Stimulated activated CD8-positive, alpha-beta memory T cell treated with anti-CD3 and anti-CD28 coated beads, Interleukin-2, amount 100 ng/mL, for 1 hour (primary cell): ENCODE measurements at regions not wholly inside any gene's neighbourhood (a gene's known extent, or its start where the extent isn't known, plus 50 kb on each side); places are given as distances from the start of the nearest gene placed in this dataset.
"Not testable (repeated sequence)": the region's sequence is repeated elsewhere in the genome, so short reads cannot be mapped to it uniquely, and the experiment has no call there.

Experiments
- DNase-seq, 2 donors: peaks; one replicate each; pipeline ENCODE4 v3.0.0-alpha.2; 2020; ENCODE audit warnings: low read depth in 2 of 2

DNA sequence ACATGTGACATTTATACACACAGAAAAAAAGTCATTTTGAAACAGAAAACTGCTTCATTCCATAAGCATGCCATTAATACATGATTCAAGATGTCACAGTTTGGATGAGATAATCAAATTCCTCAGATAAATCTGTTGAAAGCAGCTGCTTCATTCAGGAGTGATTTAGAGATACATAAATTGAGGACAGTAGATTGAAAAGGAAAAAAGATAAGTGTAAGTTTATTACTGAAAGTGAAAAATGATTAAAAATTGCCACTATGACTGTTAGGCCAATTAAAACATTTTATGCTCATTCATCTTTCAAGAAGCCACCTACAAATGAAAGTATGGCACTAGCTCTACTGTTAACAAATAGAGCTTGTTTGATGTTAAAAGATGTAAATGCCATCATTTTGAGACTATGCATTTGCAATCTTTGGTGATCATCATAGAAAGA lies 136.9 kb upstream of the CDK6 start:
- DNase-seq = no peak

DNA sequence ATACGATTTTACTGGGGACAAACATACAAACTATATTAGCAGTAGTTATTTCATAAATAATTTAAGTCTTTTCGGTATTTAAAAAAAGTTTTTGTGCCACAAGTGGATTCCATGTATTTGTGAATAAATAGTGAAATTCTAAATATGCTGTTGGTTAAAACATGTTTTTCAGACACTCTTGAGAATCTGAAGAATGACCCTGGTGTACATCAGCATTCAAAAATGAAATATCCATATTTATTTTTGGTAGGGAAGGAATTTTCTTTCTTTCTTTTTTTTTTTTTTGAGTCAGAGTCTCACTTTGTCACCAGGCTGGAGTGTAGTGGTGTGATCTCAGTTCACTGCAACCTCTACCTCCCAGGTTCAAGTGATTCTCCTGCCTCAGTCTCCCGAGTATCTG lies 136.1 kb upstream of the CDK6 start:
- no peak for DNase-seq

DNA sequence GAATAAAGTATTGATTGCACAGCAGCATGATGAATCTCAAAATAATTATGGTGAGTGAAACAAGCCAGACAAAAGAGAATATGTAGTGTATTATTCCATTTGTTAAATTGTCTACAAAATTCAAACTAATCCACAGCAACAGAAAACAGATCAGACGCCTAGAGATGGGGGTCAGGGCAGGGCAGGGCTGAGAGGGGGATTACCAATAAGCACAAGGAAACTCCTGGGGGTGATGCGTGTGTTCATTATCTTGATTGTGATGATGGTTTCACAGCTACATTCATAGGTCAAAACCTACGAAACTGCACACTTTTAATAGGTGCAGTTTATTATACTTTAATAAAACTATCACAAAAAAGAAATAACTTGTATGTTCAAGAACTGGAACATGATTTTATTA lies 132.7 kb upstream of the CDK6 start:
- DNase-seq = no peak

DNA sequence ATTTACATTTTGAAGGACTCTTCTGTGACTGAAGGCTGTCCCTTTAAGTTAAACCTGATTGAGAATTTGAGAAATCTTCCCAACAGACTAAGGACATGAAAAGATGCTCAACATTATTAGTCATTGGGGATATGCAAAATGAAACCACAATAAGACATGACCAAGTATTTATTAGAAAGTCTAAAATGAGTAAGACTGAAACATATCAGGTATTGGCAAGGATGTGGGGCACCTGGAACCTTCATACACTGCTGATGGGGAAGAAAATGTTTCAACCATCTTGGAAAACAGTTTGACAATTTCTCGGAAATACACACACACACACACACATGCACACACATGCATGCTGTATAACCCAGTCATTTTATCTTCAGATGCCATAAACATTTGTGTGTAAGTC lies 132.1 kb upstream of the CDK6 start:
- DNase-seq = no peak

DNA sequence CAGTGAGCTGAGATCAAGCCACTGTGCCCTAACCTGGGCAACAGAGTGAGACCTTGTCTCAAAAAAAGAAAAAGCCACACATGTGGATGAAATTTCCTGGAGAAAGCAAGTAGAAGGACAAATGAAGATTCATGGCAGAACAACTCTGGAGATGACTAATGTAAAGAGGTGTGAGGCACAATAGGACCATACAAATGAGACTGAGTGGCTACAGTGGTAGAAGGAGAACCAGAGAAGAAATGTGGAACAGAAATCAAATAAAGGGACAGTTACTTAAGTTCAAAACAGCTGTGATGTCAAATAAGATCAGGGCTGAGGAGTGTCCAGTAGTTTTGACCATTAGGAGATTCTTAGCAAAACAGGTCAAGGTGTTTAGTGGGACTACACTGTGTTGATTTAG lies 130.9 kb upstream of the CDK6 start:
- DNase-seq = no peak

DNA sequence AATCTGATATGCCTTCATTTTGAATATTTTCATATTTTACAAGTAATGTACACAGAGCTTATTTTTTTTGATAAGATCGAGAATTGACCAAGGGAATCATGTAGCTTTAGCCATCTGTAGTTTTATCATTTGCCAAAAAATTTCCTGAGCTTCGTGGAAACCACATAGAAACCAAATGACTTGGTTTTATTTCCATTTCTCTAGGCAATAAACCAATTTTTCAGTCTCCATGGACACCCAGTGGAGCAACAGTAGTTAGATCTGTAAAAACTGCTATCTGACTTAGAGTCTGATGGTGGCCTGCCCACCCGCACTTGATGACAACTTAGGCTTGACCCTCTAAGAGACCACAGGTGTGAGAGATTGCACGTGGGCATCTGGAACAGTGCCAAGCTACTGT lies 127.8 kb upstream of the CDK6 start:
- no peak for DNase-seq

DNA sequence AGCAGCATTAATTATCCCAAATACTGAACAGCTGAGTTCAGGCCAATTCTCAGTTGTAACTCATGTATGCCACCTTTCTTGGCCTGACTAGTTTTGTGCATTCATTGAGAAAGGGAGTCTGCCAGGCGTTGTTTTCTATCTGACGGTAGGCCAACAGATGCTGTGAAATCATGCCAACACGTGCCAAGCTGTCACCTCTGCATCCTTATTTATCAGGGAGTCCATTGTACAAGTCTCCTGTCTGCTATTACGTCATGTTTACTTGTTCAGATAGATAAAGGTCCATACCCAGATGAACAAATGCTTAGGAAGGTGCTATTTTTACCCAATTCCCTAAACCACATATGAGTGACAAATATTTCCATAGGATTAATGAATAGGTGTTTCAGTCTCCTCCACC lies 127.2 kb upstream of the CDK6 start:
- DNase-seq = no peak

DNA sequence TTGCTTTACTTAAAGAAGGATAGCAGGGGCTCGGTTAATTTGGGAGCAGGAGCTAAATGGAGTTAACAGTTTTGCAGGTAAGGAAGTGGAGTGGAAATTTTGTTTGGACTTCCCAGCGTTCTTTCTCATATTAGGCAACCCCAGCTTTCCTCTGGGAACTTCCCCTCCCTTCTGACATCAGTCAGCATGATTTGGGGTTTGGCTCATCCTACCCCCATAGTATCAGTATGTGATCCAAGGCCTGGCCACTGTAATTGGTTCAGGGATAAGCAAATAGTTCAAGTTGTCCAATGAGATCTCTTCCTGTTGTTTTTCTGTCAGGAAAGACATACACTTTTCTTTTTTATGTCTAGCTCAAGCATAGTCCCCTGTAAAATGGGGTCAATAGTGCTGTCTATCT lies 125.6 kb upstream of the CDK6 start:
- DNase-seq = no peak

DNA sequence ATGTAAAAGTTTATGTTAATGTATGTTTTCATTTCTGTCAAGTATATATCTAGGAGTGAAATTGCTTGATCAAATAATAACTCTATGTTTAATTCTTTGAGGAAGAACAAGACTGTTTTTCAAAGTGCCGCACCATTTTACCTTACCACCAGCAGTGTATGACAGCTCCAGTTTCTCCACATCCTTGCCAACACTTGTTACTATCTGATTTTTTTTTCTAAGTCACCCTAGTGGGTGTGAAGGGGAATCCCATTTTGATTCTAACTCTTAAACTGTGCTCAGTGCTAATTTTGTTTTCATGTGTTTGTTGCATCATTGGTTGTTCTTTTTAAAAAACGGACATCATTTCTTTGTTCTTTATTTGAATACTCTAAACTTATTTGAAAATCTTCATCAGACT lies 120.2 kb upstream of the CDK6 start:
- DNase-seq = no peak

DNA sequence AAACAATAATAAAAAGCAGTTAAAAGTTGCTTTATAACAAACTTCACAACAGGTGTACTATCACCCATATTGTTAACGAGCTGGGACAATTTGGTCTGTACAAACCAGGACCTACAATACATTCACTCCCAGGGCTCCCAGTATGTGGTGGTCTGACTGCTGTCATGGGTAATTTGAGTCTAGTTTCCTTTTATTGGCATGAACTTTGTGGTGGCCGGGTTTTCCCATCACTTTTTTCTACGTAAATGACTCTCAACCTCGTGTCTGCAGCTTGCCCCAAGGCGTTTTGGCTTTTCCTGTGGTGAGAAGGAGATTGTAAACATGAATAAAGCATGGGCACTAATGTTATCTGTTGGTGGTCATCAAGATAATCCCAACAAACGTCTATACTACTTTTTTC lies 118.7 kb upstream of the CDK6 start:
- no peak for DNase-seq

DNA sequence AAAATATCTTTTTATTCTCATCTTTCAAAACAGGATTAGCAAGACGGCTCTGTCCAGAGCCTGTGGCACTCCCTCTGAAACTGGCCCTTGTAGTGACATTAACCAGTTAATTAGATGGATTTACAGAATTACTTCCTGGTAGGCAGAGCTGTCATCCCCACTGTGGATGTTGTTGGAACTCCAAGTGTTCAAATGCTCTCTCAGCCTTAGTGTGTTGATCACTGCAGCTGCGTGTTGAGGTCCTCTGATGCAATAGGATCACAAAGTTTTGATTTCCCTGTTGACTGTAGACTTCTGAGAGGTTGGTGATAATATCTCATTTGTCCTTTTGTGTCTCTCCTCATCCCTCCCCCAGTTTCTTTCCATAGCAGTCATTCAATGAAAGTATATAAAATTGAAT lies 117.3 kb upstream of the CDK6 start:
- no peak for DNase-seq

DNA sequence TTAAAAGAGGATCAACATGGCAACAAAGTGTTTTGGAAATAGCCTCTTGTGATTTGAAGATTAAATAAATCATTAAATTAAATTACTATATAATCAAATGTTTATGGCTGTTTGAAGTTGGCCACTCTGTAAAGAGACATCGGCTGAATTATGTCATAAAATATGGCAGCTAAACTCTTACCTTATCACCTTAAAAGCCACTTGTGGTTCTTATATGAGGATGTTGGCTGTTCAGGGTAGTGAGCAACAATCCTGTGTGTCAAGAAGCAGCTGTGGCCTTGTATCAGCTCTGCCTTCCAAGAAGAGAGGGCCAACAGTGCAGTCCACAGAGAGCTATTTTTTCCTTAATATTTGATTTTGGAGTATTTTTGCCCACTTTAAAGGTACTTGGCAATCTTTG lies 113.4 kb upstream of the CDK6 start:
- DNase-seq = no peak

DNA sequence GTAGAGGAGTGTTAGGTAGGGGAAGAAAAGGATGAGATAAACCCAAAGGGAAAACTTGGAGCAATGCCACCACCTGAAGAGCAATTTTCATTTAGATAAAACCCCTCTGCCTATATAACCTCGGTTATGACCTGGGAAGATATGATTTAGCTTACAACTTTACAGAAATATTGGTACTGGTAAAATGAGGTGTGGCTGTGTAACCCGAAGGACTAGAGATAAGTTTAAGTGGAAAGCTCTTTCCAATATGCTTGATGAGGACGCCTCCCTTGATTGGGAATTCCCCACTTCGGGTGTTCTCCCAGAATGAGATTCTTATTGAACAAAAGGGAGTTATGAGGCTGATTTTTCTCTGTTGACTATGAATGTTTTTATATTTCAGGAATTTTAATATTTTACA lies 109.5 kb upstream of the CDK6 start:
- DNase-seq = no peak

DNA sequence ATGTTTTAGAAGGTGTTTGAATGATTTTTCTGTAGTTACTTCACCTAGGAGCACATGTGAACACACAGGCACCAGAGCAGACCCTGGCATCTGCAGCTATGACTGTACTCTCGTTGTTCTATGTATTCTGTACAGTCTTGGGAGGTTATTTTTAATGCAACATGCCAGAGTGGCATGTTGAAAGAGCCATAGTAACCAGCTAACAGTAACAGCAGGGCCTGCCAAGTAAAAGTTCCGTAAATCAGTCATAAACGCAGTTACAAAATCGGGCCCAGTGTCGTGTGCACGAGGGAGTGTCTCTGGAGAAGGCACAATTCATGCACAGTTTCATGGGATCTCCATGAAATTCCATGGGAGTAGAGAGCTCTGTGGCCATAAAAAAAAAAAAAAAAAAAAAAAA lies 108.3 kb upstream of the CDK6 start:
- DNase-seq = no peak

DNA sequence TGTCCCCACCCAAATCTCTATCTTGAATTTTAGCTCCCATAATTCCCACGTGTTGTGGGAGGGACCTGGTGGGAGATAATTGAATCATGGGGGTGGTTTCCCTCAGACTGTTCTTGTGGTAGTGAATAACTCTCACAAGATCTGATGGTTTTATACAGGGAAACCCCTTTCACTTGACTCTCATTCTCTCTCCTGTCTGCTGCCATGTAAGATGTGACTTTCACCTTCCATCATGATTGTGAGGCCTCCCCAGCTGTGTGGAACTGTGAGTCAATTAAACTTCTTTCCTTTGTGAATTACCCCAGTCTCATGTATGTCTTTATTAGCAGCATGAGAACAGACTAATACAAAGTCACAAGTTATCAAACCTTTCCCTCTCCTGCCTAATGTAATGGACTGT lies 106.3 kb upstream of the CDK6 start:
- not testable (repeated sequence) for DNase-seq

DNA sequence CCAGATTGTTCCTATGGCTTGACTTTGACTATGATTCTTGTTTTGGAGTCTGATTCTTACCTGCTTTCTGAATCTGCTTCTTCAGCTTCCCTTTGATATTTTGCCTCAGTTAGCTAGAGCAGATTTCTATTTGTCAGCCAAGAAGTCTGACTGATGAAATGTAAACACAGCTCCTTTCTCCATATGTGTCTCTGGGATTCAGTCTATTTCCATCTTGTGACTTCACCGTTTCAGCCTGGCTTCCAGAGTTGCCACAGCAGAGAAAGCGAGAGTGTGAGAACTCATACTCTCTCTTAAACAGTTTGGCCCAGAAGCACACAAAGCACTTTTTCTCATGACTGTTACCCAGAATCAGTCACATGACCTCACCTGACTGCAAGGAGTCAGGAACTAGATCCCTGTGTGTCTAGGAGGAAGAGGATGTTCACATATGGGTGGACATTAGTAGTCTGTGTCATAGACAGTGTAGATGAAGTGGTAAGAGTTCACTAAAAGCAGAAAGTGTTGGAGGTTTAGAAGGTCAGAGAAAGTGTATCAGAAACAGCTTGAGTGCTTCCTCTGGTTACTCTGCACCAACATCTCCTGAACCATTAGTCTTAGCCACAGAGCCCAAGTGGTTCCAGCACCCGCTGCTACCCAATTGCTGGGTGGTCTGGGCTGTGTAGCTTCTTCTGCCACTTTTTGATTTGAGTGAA lies 103.4 kb upstream of the CDK6 start:
- DNase-seq = no peak

DNA sequence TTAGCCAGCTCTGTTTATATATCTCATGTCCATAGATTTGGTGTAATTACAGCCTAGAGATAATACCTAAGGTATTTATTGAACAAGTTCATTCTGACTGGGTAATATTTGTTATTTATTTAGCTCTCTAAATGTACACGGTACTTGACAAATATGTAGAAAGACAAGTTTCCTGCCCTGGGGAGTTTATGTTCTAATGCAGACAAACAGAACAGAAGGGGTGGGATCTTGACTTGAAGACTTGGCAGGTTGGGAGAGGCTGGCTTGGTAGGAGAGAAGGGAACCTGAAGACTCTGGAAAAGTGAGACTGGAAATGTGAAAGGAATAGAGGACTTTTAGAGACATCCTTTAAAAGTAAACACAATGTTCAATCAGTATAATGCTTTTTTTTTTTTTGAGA lies 97.7 kb upstream of the CDK6 start:
- DNase-seq = no peak

DNA sequence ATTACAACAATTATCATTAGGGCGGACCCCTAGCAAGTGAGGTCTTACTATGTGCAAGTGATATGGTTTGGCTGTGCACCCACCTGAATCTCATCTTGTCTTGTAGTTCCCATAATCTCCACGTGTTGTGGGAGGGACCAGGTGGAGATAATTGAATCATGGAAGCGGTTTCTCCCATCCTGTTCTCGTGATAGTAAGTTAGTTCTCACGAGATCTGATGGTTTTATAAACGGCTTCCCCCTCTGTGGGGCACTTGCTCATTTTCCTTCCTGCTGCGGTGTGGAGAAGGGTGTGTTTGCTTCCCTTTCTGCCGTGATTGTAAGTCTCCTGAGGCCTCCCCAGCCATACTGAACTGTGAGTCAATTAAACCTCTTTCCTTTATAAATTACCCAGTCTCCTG lies 96.1 kb upstream of the CDK6 start:
- DNase-seq = no peak

DNA sequence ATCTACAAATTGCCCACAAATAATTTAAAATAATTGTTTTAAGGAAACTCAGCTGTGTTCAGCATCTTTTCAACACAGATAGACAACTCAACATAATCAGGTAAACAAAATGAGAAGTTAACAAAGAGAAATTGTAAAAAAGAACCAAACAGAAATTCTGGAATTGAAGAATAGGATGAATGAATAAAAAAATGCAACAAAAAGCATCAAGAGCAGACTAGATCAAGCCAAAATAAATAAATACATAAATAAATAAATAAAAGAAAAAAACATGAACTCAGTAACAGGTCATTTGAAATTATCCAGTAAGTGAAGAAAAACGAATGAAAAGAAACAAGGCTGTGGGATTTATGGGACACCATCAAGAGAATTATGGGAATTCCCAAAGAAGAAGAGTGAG lies 94.0 kb upstream of the CDK6 start:
- no peak for DNase-seq

DNA sequence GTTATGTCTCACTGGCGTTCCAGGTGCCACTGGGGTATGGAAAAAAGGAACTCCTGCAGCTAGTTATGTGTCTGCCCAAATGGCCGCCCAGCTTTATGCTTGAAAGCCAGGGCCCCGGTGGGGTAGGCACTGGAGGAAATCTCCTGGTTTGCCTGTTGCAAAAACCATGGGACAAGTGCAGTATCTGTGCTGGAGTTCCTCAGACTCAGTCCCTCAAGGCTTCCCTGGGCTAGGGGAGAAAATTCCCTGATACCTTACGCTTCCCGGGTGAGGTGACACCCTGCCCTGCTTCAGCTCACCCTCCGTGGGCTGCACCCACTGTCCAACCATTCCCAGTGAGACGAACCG lies 90.3 kb upstream of the CDK6 start:
- no peak for DNase-seq

DNA sequence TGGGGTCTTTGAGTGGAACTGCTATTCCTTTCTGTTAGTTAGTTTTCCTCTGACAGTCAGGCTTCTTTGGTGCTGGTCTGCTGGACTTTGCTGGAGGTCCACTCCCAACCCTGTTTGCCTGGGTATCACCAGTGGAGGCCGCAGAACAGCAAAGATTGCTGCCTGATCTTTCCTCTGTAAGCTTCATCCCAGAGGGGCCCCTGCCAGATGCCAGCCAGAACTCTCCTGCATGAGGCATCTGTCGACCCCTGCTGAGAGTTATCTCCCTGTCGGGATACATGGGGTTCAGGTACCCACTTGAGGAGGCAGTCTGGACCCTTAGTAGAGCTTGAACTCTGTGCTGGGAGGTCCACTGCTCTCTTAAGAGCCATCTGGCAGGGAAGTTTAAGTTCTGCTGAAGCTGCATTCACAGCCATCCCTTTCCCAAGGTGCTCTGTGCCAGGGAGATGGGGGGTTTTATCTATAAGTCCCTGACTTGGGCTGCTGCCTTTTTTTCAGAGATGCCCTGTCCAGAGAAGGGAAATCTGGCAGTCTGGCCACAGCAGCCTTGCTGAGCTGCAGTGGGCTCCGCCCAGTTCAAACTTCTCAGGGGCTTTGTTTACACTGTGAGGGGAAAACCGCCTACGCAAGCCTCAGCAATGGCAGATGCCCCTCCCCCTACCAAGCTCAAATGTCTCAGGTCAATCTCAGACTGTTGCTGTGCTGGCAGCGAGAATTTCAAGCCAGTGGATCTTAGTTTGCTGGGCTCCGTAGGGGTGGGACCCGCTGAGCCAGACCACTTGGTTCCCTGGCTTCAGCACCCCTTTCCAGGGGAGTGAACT lies 89.7 kb upstream of the CDK6 start:
- DNase-seq = no peak

DNA sequence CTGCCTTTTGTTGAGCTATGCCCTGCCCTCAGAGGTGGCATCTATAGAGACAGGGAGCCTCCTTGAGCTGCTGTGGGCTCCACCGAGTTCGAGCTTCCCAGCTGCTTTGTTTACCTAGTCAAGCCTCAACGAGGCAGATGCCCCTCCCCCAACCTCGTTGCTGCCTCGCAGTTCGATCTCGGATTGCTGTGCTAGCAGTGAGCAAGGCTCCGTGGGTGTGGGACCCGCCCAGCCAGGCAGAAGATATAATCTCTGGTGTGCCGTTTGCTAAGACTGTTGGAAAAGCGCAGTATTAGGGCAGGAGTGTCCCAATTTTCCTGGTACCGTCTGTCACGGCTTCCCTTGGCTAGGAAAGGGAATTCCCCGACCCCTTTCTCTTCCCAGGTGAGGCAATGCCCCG lies 88.4 kb upstream of the CDK6 start:
- no peak for DNase-seq

DNA sequence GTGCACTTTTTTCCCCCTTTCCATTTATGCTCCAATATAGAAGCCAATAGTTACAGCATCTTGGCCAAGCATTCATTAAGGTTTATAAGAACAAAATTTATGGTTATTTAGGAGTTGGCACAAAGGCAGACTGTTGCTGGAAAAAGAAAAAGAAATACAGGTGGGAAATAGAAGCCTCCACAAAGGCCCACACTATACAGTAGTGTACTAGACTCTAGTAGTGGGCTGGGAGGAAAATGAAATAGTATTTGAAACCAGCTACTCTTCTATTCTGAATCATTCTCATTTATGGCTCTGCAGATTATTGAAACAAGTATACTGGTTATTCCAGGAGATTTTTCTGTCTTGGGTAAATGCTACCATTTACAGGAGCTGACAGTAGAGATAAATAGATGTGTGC lies 80.9 kb upstream of the CDK6 start:
- no peak for DNase-seq

DNA sequence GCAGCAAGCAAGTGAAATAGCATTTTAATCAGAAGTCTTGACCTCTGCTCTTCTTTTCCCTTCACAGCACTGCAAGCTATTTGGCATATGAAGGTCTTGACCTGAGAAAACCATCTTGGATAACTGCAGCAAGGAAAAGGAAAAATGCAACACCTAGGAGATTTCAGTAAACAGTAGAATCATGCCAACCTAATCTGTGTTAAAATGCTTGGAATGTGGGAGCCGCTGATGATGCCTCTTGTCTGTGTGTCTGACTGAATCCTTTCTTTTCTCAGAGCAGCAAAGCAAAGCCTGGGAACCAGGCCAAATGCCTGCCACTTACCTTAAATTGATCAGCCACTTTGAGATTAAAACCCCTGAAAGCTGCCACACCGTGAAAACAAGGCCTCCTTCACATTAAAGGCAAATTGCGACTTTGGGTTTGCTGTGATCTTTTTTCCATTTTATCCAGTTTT lies 80.4 kb upstream of the CDK6 start:
- DNase-seq = no peak
